ENCODE measurements at regions not wholly inside any gene's neighbourhood (a gene's known extent, or its start where the extent isn't known, plus 50 kb on each side); places are given as distances from the start of the nearest gene placed in this dataset.

GRCh38 chr17:36749493-36749892, 148.1 kb downstream of the MRM1 start:
- Histone ChIP-seq H3K27ac (ENCODE audit: low read depth in 2 of 2, low read length in 1 of 2) (no peak overlapping the region), H3K36me3 (ENCODE audit: control insufficient read depth in 2 of 2, insufficient read depth in 2 of 2, low read length in 1 of 2) (no peaks in the 10 kb centered on the region), H3K9me3 (ENCODE audit: control insufficient read depth in 2 of 2, insufficient read depth in 1 of 2, low read depth in 1 of 2, low read length in 1 of 2) (no peaks in the 10 kb centered on the region), H3K4me3 (ENCODE audit: low read depth in 1 of 2, low read length in 2 of 2) (no peak overlapping the region), H3K27me3 (ENCODE audit: control insufficient read depth in 1 of 2, insufficient read depth in 2 of 2, low read length in 2 of 2) (peaks cover 0 to 2% of the 10 kb centered on the region in 2 donors), H3K4me1 (ENCODE audit: control insufficient read depth in 2 of 2, insufficient read depth in 2 of 2, low read length in 1 of 2) (no peaks in the 10 kb centered on the region)
- 47 to 50% methylated on average over 17 of the region's 17 CpGs for WGBS, 2 donors

GRCh38 chr17:36750316-36750885, 149.0 kb downstream of the MRM1 start:
- Histone ChIP-seq H3K4me3 (ENCODE audit: low read depth in 1 of 2, low read length in 2 of 2) (no peak overlapping the region), H3K9me3 (ENCODE audit: control insufficient read depth in 2 of 2, insufficient read depth in 1 of 2, low read depth in 1 of 2, low read length in 1 of 2) (no peaks in the 10 kb centered on the region), H3K27me3 (ENCODE audit: control insufficient read depth in 1 of 2, insufficient read depth in 2 of 2, low read length in 2 of 2) (peaks cover 0 to 2% of the 10 kb centered on the region in 2 donors), H3K4me1 (ENCODE audit: control insufficient read depth in 2 of 2, insufficient read depth in 2 of 2, low read length in 1 of 2) (no peaks in the 10 kb centered on the region), H3K27ac (ENCODE audit: low read depth in 2 of 2, low read length in 1 of 2) (no peak overlapping the region), H3K36me3 (ENCODE audit: control insufficient read depth in 2 of 2, insufficient read depth in 2 of 2, low read length in 1 of 2) (no peaks in the 10 kb centered on the region)
- 82 to 87% methylated on average over 10 of the region's 10 CpGs for WGBS, 2 donors

GRCh38 chr17:36752096-36752888, 150.9 kb downstream of the MRM1 start:
- no peaks in the 10 kb centered on the region for H3K9me3 ChIP-seq (ENCODE audit: control insufficient read depth in 2 of 2, insufficient read depth in 1 of 2, low read depth in 1 of 2, low read length in 1 of 2)
- no peaks in the 10 kb centered on the region for H3K36me3 ChIP-seq (ENCODE audit: control insufficient read depth in 2 of 2, insufficient read depth in 2 of 2, low read length in 1 of 2)
- H3K4me1 ChIP-seq (ENCODE audit: control insufficient read depth in 2 of 2, insufficient read depth in 2 of 2, low read length in 1 of 2) = no peaks in the 10 kb centered on the region
- no peak overlapping the region for H3K27ac ChIP-seq (ENCODE audit: low read depth in 2 of 2, low read length in 1 of 2)
- H3K4me3 ChIP-seq (ENCODE audit: low read depth in 1 of 2, low read length in 2 of 2) = no peak overlapping the region
- H3K27me3 ChIP-seq (ENCODE audit: control insufficient read depth in 1 of 2, insufficient read depth in 2 of 2, low read length in 2 of 2) = peaks cover 0 to 2% of the 10 kb centered on the region in 2 donors
- WGBS, 2 donors = 65 to 68% methylated on average over 10 of the region's 10 CpGs

- Histone ChIP-seq H3K27me3 (ENCODE audit: control insufficient read depth in 1 of 2, insufficient read depth in 2 of 2, low read length in 2 of 2) (peaks cover 0 to 2% of the 10 kb centered on the region in 2 donors), H3K4me3 (ENCODE audit: low read depth in 1 of 2, low read length in 2 of 2) (no peak overlapping the region), H3K4me1 (ENCODE audit: control insufficient read depth in 2 of 2, insufficient read depth in 2 of 2, low read length in 1 of 2) (no peaks in the 10 kb centered on the region), H3K36me3 (ENCODE audit: control insufficient read depth in 2 of 2, insufficient read depth in 2 of 2, low read length in 1 of 2) (no peaks in the 10 kb centered on the region), H3K9me3 (ENCODE audit: control insufficient read depth in 2 of 2, insufficient read depth in 1 of 2, low read depth in 1 of 2, low read length in 1 of 2) (no peaks in the 10 kb centered on the region), H3K27ac (ENCODE audit: low read depth in 2 of 2, low read length in 1 of 2) (no peak overlapping the region)
- 35 to 52% methylated on average over 10 of the region's 10 CpGs for WGBS, 2 donors
Observed at GRCh38 chr17:36755586-36755985, 154.2 kb downstream of the MRM1 start.

GRCh38 chr17:36756695-36757094, 155.3 kb downstream of the MRM1 start:
- Histone ChIP-seq H3K36me3 (ENCODE audit: control insufficient read depth in 2 of 2, insufficient read depth in 2 of 2, low read length in 1 of 2) (no peaks in the 10 kb centered on the region), H3K9me3 (ENCODE audit: control insufficient read depth in 2 of 2, insufficient read depth in 1 of 2, low read depth in 1 of 2, low read length in 1 of 2) (peaks cover 0 to 4% of the 10 kb centered on the region in 2 donors), H3K4me1 (ENCODE audit: control insufficient read depth in 2 of 2, insufficient read depth in 2 of 2, low read length in 1 of 2) (no peaks in the 10 kb centered on the region), H3K27ac (ENCODE audit: low read depth in 2 of 2, low read length in 1 of 2) (no peak overlapping the region), H3K27me3 (ENCODE audit: control insufficient read depth in 1 of 2, insufficient read depth in 2 of 2, low read length in 2 of 2) (peaks cover 0 to 2% of the 10 kb centered on the region in 2 donors), H3K4me3 (ENCODE audit: low read depth in 1 of 2, low read length in 2 of 2) (no peak overlapping the region)
- 84 to 92% methylated on average over 3 of the region's 3 CpGs for WGBS, 2 donors

- H3K27ac ChIP-seq (ENCODE audit: low read depth in 2 of 2, low read length in 1 of 2) = no peak overlapping the region
- H3K9me3 ChIP-seq (ENCODE audit: control insufficient read depth in 2 of 2, insufficient read depth in 1 of 2, low read depth in 1 of 2, low read length in 1 of 2) = peaks cover 0 to 4% of the 10 kb centered on the region in 2 donors
- WGBS, 2 donors = 61 to 64% methylated on average over 5 of the region's 5 CpGs
- no peak overlapping the region for H3K4me3 ChIP-seq (ENCODE audit: low read depth in 1 of 2, low read length in 2 of 2)
- peaks cover 0 to 3% of the 10 kb centered on the region in 2 donors for H3K4me1 ChIP-seq (ENCODE audit: control insufficient read depth in 2 of 2, insufficient read depth in 2 of 2, low read length in 1 of 2)
- no peaks in the 10 kb centered on the region for H3K27me3 ChIP-seq (ENCODE audit: control insufficient read depth in 1 of 2, insufficient read depth in 2 of 2, low read length in 2 of 2)
- H3K36me3 ChIP-seq (ENCODE audit: control insufficient read depth in 2 of 2, insufficient read depth in 2 of 2, low read length in 1 of 2) = no peaks in the 10 kb centered on the region
Observed at GRCh38 chr17:36760425-36760824, 159.0 kb downstream of the MRM1 start.

- Histone ChIP-seq H3K4me3 (ENCODE audit: low read depth in 1 of 2, low read length in 2 of 2) (no peak overlapping the region), H3K27me3 (ENCODE audit: control insufficient read depth in 1 of 2, insufficient read depth in 2 of 2, low read length in 2 of 2) (no peaks in the 10 kb centered on the region), H3K27ac (ENCODE audit: low read depth in 2 of 2, low read length in 1 of 2) (no peak overlapping the region), H3K4me1 (ENCODE audit: control insufficient read depth in 2 of 2, insufficient read depth in 2 of 2, low read length in 1 of 2) (peaks cover 0 to 3% of the 10 kb centered on the region in 2 donors), H3K9me3 (ENCODE audit: control insufficient read depth in 2 of 2, insufficient read depth in 1 of 2, low read depth in 1 of 2, low read length in 1 of 2) (peaks cover 3 to 4% of the 10 kb centered on the region in 2 donors), H3K36me3 (ENCODE audit: control insufficient read depth in 2 of 2, insufficient read depth in 2 of 2, low read length in 1 of 2) (no peaks in the 10 kb centered on the region)
- 64 to 71% methylated on average over 26 of the region's 26 CpGs for WGBS, 2 donors
Observed at GRCh38 chr17:36761203-36761950, 160.0 kb downstream of the MRM1 start.

GRCh38 chr17:36765436-36766043, 164.2 kb downstream of the MRM1 start:
- 43 to 49% methylated on average over 18 of the region's 18 CpGs for WGBS, 2 donors
- H3K27me3 ChIP-seq (ENCODE audit: control insufficient read depth in 1 of 2, insufficient read depth in 2 of 2, low read length in 2 of 2) = no peaks in the 10 kb centered on the region
- H3K4me1 ChIP-seq (ENCODE audit: control insufficient read depth in 2 of 2, insufficient read depth in 2 of 2, low read length in 1 of 2) = peaks cover 0 to 3% of the 10 kb centered on the region in 2 donors

GRCh38 chr17:36768394-36768793, 167.0 kb downstream of the MRM1 start:
- Histone ChIP-seq H3K27me3 (ENCODE audit: control insufficient read depth in 1 of 2, insufficient read depth in 2 of 2, low read length in 2 of 2) (no peaks in the 10 kb centered on the region), H3K27ac (ENCODE audit: low read depth in 2 of 2, low read length in 1 of 2) (no peak overlapping the region), H3K36me3 (ENCODE audit: control insufficient read depth in 2 of 2, insufficient read depth in 2 of 2, low read length in 1 of 2) (no peaks in the 10 kb centered on the region), H3K4me3 (ENCODE audit: low read depth in 1 of 2, low read length in 2 of 2) (no peak overlapping the region), H3K4me1 (ENCODE audit: control insufficient read depth in 2 of 2, insufficient read depth in 2 of 2, low read length in 1 of 2) (peaks cover 0 to 1% of the 10 kb centered on the region in 2 donors), H3K9me3 (ENCODE audit: control insufficient read depth in 2 of 2, insufficient read depth in 1 of 2, low read depth in 1 of 2, low read length in 1 of 2) (peaks cover 0 to 3% of the 10 kb centered on the region in 2 donors)
- WGBS, 2 donors = 31 to 35% methylated on average over 13 of the region's 13 CpGs

More at GRCh38 chr17:36765436-36766043, 164.2 kb downstream of the MRM1 start:
- no peak overlapping the region for H3K27ac ChIP-seq (ENCODE audit: low read depth in 2 of 2, low read length in 1 of 2)
- peaks cover 3 to 4% of the 10 kb centered on the region in 2 donors for H3K9me3 ChIP-seq (ENCODE audit: control insufficient read depth in 2 of 2, insufficient read depth in 1 of 2, low read depth in 1 of 2, low read length in 1 of 2)
- no peaks in the 10 kb centered on the region for H3K36me3 ChIP-seq (ENCODE audit: control insufficient read depth in 2 of 2, insufficient read depth in 2 of 2, low read length in 1 of 2)
- H3K4me3 ChIP-seq (ENCODE audit: low read depth in 1 of 2, low read length in 2 of 2) = no peak overlapping the region

Data from esophagus (tissue), 2 donors.